Endometrium (tissue), 2 donors: ENCODE measurements at regions not wholly inside any gene's neighbourhood (a gene's known extent, or its start where the extent isn't known, plus 50 kb on each side); places are given as distances from the start of the nearest gene placed in this dataset.

Source experiments
- FAIRE-seq: peaks from 2 replicates; lab custom pipeline; 2012; peaks lifted over from hg19 to GRCh38; lab: Jason Lieb, UNC
- donor health status: control.
- donor health status: control.

DNA sequence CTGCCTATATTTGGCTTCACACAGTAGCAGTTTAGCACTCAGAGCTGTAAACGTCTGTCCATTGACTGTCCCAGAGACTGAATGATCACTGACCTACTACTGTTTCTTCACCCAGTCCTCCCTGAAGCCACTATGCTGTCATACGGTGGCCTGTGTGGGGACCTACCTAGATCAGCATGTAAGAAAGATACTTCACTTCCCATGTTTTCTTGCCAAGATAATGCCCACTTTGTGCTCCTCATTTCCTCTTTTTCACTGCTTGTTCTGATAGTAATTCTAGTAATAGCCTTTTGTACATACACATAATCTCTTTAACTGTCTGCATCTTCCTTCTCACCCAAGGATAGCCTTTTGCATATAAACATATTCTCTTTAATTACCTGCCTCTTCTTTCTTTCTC is 109.9 kb upstream of the TIAM2 start:
- FAIRE-seq: no peak

DNA sequence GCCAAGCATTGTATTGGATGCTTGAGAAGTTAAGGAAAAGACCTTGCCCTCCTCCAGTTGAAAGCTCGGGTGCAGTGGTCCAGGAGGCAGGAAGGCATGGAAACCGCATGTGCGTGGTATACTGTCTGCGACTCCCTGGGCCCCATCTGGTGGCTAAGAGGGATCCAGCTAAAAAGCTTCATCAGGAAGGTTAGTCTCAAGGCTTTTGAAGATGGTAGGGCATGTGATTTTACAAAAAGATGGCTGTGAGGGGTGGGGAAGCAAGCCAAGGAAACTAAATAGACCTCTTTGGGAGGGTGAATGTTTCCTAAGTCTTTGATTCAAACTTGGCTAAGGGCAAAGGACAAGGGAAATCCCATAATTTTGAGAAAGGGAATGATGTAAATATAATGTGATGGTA is 109.1 kb upstream of the TIAM2 start:
- FAIRE-seq: no peak

DNA sequence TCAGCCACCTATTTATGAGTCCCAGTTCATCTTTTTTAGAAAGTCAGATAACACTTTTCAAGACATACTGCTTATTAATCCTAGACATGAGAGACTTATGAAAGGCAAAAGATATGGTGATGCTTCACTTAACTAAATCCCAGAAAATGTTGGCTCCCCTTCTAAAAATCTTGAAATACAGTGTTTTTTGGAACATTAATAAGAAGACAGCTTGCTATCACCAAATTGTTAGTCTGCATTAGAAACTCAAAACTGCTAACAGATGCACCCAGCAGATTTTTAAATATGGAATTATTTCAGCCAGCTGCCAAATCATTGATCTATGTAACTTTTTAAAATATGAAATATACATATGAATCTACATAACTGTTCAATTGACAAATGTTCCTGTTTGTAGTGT is 108.6 kb upstream of the TIAM2 start:
- no peak for FAIRE-seq

DNA sequence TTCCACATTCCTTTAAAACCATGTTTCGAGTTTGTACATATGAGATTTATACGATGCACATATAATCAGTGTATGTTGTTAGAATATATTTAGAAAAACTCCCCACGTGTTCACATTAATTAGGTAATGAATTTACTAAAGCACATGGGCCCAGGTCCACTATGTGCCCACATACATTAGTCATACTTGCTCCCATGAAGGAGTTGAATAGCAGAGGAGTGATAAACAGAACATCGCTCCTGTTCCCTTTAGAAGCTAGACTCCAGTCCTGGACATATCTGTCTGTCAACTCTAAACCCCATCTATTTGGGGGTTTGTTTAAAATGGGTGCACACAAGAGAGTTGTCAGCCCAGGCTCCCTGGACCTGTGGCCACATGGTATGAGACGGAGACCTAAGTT is 108.1 kb upstream of the TIAM2 start:
- FAIRE-seq: no peak

DNA sequence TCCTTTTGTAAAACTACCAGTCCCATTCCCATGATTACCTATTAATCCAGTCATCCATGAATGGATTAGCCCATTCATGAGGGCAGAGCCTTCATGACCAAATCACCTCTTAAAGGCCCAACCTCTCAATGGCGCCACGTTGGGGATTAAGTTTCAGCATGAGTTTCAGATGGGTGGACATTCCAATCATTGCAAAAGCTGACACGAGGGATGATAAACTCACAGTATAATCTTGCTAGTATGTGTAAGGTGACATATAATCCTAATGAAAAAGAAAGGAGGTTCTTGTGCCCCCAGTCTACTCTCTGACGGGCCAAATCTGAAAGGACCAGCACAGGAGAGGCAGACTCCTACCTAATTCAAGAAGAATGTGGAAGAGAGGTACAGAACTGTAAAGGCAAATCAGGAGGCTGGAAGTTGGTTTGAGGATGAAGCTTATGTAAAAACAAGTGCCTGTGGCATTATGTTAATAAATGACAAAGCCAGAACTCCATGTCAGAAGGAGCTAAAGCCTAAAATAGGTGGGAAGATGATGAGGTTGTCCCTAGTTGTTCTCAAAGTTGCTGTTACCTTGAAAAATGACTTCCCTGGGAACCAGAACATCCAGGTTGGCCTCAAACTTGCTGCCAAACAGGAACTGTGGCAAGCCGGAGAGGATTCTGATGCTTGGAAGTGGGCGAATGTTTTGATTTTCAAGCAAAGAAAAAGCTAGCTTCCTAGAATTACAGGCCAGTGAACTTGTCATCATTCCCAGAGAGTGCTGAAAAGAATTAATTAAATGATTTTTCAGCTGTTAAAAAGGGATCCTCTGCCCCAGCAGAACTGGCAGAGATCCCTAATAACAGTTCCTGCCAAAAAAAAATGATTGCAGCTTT is 106.5 kb upstream of the TIAM2 start:
- FAIRE-seq: no peak

DNA sequence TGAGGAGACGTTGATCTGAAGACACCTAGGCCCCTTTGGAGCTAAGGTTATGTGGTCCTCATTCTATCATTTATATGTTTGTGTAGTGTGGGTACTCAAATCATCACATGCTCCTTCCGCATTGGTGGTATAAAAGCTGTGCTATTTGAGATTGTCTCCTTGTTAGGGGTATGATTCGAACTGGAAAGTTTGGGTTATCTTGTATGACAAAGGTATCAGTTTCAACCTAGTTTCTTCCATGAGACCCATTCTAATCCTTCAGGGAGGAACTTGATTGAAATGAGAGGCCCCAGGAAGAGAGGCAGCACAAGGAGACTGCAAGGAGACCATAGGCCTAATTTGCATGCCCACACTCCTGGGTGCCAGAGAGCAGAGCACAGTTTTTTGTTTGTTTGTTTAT is 104.2 kb upstream of the TIAM2 start:
- no peak for FAIRE-seq

DNA sequence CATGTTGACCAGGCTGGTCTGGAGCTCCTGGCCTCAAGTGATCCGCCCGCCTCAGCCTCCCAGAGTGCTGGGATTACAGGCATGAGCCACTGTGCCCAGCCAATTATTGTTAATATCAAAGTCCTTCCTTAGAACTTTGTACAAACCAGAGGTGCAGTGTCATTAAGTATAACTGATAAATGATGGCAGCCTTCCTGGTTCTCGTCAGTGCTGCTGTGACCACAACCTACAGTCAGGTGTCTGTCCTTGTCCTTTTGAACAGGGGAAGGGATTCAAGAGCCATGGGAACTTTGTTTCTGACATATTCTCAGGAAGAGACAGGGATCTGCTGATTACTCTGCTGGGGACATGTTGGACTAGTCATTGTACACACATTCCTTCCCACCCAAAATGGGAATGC is 103.2 kb upstream of the TIAM2 start:
- no peak for FAIRE-seq

DNA sequence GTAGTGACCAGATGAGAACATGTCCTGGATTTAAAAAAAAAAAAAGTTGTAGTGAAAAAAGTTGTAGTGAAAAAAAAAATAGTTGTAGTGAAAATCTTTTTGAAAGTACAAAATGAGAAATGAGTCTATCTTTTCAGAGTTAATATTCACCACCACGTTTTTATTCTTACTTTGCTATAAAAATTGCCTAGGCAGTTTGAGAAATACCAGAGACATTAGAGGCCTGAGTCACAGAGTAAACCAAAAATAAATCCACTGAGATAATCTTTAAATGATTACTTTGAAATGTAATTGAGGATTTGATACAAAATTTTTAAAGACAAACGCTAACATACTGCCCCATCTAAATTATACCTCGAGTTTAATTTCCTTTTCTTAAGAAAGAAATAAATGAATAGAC is 101.2 kb upstream of the TIAM2 start:
- FAIRE-seq: peak; percentile 46

DNA sequence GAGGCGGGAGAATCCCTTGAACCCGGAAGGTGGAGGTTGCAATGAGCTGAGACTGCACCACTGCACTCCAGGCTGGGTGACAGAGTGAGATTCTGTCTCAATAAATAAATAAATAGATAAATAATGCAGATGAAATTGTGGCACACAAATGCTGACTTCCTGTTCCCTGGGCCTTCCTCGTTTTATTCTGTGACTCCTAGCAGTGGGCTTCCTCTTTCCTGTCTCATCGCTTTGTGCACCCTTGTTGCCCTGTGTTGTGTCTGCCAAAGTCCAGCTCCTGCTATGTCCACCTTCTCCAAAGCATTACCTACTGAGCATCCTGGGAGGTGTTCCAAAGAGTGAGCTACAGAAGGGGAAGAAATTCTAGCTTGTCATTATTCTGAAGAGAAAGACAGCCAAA is 100.2 kb upstream of the TIAM2 start:
- no peak for FAIRE-seq

DNA sequence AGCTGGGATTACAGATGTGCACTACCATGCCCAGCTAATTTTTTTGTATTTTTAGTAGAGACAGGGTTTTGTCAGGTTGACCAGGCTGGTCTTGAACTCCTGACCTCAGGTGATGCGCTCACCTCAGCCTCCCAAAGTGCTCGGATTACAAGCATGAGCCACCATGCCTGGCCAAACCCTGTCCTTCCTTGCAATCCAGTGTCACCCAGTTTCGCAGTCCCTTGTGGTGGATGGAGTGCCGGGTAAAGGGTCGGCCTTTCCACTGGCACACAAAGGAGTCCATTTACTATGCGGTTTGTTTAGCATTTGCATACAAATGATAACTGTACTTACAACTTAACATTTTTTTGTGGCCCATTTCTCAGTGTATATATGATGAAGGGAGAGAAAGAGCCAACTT is 99.3 kb upstream of the TIAM2 start:
- FAIRE-seq: no peak

DNA sequence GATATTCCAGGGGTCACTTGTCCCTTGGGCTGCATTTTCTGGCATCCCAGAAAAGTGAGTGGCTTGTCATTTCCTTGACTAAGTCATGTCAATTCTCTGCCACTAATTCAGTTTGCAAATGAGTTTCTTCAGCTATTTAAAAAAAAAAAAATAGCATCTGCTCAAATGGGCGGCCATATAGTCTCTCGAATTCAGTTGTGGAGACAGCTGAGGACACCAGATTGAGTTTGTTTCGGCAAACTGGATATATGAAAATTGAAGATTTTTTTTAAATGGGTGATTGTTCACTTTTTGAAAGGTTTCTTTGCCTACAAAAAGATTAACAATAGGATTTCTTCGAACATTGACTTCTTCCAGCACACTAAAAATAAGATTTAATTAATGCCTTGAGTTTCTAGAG is 96.3 kb upstream of the TIAM2 start:
- FAIRE-seq: no peak

DNA sequence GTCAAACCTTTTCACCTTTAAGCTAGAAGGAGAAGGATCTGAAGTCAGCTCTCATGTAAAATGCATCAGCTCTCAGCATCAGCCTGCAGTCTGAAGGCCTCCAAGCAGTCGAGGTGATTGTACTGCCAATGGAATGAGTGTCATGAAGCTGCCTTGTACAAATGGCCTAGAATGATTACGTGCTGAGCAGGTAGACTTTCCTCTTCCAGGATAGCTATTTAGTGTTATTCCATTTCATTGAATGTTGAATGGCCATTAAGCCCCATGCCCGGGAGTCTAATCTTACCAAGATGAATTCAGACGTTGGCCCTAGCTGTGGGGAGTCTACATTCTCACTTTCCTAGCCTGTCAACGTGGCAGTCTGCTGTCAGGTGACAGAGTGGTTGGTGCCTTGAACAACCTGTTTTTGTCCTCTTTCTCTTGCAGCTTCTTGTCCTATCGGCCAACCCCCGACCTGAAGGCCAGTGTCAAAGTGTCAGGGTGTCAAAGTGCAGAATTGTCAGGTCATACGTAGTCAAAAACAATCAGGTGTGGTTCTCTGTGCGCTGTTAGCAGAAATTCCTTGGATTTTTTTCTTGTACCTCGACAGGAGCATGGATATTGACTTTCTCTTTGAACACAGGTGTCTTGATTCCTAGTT is 95.2 kb upstream of the TIAM2 start:
- no peak for FAIRE-seq

DNA sequence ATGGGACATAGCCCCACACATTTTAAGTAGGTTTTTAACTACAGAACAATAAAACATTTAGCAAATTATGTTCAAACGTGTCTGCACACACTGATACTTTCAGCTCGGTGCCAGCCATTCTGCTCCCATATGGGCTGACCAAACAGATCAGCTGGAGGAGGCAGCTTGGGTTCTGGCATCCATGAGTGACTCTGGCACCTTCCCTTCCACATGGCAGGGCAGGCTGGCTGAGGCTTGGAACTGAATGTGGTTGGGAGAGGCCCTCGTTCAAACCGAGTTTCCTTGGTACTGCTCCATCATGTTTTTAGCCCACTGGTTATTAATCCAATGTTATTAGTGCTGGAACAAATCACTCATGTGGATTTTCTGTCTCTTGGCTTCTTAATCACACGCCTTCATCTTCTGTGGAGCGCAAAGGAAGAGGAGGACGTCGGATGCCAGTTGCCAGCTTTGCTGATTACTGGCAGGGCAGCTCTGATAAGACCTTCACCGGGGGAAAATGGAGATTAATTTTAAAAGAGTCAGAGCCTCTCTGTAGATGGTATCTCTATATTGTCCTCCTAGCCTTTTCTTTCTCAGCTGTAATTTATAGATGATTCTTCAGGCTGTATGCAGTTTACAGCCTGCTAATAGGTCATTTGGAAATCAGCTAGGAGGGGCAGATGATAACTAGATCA is 93.1 kb upstream of the TIAM2 start:
- FAIRE-seq: no peak

DNA sequence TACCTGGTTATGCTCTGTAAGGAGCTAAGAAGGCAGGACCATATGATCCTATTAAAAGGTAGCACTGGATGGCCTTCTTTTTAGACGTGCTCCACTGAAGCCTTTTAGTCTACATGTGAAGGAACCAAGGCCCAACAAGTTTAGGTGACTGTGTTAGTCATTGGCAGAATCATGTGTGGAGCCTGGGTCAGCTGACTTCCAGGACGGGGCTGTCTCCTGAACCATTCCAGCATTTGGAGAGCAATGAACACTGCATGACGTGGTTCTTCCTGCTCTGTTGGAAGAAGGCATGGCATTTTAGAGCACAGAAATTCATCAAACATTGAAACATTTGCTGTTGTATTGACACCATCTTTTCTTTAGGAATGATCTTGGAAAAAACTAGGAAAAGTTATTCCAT is 87.8 kb upstream of the TIAM2 start:
- FAIRE-seq: no peak

DNA sequence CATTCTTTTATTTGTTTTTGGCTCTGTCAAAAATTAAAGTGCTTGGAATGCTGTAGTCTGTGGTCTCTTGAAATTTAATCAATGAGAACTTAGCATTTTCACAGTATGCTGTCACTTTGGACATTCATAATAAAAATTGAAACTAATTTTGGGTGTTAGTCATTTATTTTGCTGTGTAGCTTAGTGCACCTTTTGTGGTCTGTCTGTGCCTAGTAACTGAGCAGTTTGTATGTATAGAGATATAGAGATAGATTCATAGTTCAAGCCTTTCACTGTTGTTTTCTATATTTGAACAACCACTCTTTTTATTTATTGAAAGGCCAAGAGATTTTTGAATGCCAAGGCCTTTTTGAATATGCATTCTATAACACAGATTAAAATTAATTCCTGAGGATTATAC is 86.4 kb upstream of the TIAM2 start:
- no peak for FAIRE-seq

DNA sequence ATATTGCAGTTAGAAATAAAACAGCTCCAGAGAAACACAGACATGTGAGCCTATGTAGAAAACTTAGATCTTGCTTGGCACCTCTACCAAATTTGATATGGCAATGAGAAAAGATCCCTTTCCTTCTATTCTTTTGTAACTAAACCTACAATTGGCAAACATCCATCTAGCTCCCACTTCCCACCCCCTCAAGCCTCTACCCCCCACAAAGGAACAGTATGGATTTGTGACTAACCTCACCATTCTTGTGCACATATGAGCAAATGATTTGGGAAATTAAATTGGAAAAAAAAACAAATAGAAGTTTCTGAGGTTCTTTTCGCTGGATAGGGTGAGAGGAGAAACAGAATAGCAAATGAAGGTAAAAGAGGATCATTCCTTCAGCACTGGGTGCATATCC is 85.8 kb upstream of the TIAM2 start:
- no peak for FAIRE-seq

DNA sequence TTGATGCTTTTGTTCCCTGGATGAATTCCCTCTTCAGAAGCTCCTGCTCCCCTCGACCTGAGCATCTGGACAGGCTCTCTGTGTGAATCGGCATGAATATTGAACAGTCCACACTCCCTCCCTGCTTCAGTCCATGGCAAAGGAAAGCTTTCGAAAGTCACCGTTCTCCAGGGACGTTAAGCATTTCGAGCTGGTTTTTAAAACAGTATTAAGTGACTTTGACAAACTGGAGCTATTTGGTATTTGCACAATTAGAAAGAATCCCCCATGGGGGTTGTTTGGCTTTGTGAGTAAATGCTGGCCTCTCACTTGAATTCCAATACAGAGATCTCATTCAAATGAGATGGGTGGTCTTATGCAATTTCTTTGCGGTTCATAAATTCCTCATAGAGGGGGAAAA is 85.3 kb upstream of the TIAM2 start:
- FAIRE-seq: no peak

DNA sequence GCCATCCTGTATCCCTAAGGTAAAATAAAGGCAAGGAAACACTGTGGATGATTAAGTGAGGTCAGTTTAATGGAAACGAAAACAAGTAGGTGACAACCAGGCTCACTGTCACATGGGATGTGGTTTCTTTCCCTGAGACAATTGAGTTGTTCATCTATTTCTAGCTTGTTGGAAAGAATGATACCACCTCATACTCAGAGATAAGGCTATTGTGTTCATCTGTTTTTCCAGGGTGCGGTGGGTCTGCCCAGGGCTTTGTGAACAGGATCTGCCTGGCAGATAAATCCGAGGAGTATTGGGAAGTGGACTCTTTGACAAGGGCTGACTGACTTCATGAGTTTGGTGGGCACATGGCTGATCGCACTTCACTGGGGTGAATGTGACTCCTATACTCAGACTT is 80.8 kb upstream of the TIAM2 start:
- no peak for FAIRE-seq

DNA sequence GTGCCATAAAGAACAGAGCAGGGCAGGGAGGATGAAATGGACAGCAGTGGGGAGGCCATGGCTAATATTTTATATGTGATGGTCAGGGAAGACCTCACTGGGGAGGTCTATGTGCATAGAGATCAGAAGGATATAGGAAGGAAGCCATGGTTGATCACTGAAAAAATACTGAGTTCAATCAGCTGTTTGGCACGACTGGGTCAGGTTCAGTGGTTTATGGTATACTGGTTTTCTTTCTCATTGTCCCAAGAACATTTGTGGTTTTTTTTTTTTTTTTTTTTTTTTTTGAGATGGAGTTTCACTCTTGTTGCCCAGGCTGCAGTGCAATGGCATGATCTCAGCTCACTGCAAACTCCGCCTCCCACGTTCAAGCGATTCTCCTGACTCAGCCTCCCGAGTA is 78.3 kb upstream of the TIAM2 start:
- no peak for FAIRE-seq

DNA sequence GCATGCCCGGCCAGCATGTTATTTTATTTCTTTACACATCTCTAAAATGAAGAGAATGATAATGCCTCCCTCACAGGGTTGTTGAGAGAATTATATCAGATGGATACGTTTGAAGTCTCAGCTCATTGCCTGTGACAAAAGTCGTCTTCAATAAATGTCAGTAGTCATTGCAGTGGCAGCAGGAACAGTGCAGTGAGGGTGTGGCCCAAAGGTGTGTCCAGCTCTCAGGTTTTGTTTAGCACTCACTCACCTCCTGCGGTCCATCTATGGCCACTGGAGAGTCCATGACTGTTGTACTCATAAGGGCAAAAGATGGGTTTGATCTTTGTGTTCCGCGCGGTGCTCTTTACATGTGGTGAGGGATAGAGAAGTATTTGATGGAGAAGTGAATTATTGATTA is 77.2 kb upstream of the TIAM2 start:
- FAIRE-seq: no peak

DNA sequence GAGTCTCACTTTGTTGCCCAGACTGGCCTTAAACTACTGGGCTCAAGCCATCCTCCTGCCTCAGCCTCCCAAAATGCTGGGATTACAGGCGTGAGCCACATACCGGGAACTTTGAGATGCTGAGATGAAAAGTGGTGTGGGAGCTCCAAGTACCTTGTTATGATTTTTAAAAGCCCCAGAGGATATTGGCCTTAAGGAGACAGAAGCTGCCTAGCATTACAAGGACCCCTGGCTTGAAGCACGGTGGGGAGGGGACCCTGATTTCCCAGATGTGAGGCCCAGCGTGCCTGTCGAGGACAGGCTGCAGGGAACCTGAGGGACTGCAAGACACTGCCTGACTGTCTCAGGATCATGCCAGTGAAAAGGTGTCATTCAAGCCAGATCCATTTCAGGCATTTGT is 75.3 kb upstream of the TIAM2 start:
- no peak for FAIRE-seq

DNA sequence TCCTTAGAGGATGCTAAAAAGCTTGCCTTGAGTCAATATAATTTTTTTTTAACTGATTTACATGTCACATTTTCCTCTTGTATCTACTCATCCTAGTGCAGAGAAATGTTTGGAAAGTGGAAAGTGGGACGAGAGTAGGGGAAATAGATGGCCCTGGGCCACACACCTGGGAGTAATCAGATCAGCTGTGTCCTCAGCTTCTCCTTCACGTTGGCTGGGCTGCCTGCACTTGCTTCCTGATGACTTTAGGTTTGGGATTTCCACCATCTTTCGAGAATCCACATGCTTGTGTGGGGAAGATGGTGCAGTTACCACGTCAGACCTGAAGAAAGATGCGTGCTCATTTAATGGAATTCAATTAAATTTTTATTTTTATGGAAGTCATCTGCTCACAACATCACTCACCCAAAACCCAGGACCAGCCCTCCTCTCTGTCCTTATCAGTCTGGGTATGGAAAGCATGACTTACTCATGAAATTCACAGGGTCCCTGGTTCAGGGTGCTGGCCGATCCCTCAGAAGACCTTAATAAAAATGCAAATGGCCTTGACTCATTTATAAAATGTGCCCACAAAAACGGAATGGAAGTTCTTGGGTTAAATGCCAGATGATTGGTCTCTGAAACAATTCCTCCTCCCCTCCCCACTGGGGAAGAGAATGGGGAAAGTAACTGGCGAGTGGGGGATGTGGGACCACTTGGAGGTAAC is 74.5 kb upstream of the TIAM2 start:
- no peak for FAIRE-seq

DNA sequence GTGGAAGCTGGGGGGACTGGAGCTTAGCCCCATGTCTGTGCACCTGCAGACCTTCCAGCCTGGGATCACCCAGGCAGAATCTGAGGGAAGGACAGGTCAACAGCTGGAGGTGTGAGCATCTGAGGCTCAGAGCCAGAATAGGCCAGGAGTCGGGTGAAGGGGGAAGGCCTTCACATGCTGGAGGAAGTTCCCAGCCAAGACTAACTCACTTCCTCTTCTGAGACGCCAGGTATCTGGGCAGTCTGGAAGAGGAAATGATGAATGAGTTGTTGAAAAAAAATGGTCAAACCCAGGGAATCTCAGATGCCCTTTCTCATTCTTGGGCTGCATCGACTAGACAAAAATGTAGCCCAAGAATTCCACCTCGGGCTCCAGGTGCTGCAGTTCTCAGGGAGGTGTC is 73.6 kb upstream of the TIAM2 start:
- FAIRE-seq: no peak
